GM21528 (cell line): ENCODE measurements at regions not wholly inside any gene's neighbourhood (a gene's known extent, or its start where the extent isn't known, plus 50 kb on each side); places are given as distances from the start of the nearest gene placed in this dataset.

Experiments
- ATAC-seq: cut with Tn5 transposase; IDR thresholded peaks from one replicate; pipeline ENCODE4 v1.9.1; 2021; ENCODE audit warnings: mild to moderate bottlenecking, moderate library complexity; ENCODE audit not compliant: unreplicated experiment, low FRiP score

- ATAC-seq: no peak
Observed at GRCh38 chr1:119294722-119295121, 73.9 kb upstream of the HAO2 start.

GRCh38 chr1:119298687-119299303, 69.8 kb upstream of the HAO2 start:
- ATAC-seq: no peak

- ATAC-seq: no peak
Observed at GRCh38 chr1:119302011-119302410, 66.6 kb upstream of the HAO2 start.

- no peak for ATAC-seq
Observed at GRCh38 chr1:119308130-119308700, 60.4 kb upstream of the HAO2 start.

- no peak for ATAC-seq
Observed at GRCh38 chr1:119308806-119309205, 59.8 kb upstream of the HAO2 start.

- no peak for ATAC-seq
Observed at GRCh38 chr1:119310301-119310700, 58.3 kb upstream of the HAO2 start.

- ATAC-seq: no peak
Observed at GRCh38 chr1:119312500-119312899, 56.1 kb upstream of the HAO2 start.

- no peak for ATAC-seq
Observed at GRCh38 chr1:119314001-119314796, 54.4 kb upstream of the HAO2 start.

GRCh38 chr1:119316870-119317416, 51.6 kb upstream of the HAO2 start:
- no peak for ATAC-seq

- peak; percentile 76 for ATAC-seq
Observed at GRCh38 chr1:119318466-119319309, 49.9 kb upstream of the HAO2 start.
